KOPT-K1 (cell line): ENCODE measurements at regions not wholly inside any gene's neighbourhood (a gene's known extent, or its start where the extent isn't known, plus 50 kb on each side); places are given as distances from the start of the nearest gene placed in this dataset.
"Not testable (repeated sequence)": the region's sequence is repeated elsewhere in the genome, so short reads cannot be mapped to it uniquely, and the experiment has no call there.

Experiments
- H3K27ac ChIP-seq: fragments of 200-600 bp; sonication (generic); 2 replicates; pipeline ENCODE4 v1.5.1; 2016; ENCODE audit warnings: antibody characterized with exemption, mild to moderate bottlenecking, low read depth, low read length; ENCODE audit not compliant: poor library complexity, severe bottlenecking
- H3K36me3 ChIP-seq: fragments of 200-600 bp; sonication (generic); 2 replicates; pipeline ENCODE4 v1.5.1; 2017; ENCODE audit warnings: antibody characterized with exemption, mild to moderate bottlenecking, low read length, moderate library complexity; ENCODE audit not compliant: insufficient read depth
- H3K9me3 ChIP-seq: fragments of 200-600 bp; sonication (generic); 2 replicates; pipeline ENCODE4 v1.5.1; 2017; ENCODE audit warnings: antibody characterized with exemption, low read length, mild to moderate bottlenecking; ENCODE audit not compliant: insufficient read depth, poor library complexity, severe bottlenecking

- H3K36me3 ChIP-seq, result no peaks in the 10 kb centered on the region
- H3K27ac ChIP-seq, result no peak overlapping the region
- no peaks in the 10 kb centered on the region for H3K9me3 ChIP-seq
These were observed 231.2 kb downstream of the CYRIA start for GRCh38 chr2:16434393-16434792.

- no peaks in the 10 kb centered on the region for H3K9me3 ChIP-seq
- H3K27ac ChIP-seq, result no peak overlapping the region
- no peaks in the 10 kb centered on the region for H3K36me3 ChIP-seq
These were observed 234.8 kb downstream of the CYRIA start for GRCh38 chr2:16430846-16431245.

GRCh38 chr2:16429431-16430145, 236.0 kb downstream of the CYRIA start:
- no peaks in the 10 kb centered on the region for H3K36me3 ChIP-seq
- H3K27ac ChIP-seq, result no peak overlapping the region
- H3K9me3 ChIP-seq, result no peaks in the 10 kb centered on the region

- H3K36me3 ChIP-seq, result no peaks in the 10 kb centered on the region
- no peaks in the 10 kb centered on the region for H3K9me3 ChIP-seq
- no peak overlapping the region for H3K27ac ChIP-seq
These were observed 236.6 kb downstream of the CYRIA start for GRCh38 chr2:16429002-16429401.

GRCh38 chr2:16425462-16426336, 239.9 kb downstream of the CYRIA start:
- Histone ChIP-seq H3K36me3 (no peaks in the 10 kb centered on the region), H3K9me3 (no peaks in the 10 kb centered on the region), H3K27ac (no peak overlapping the region)

GRCh38 chr2:16420421-16420820, 245.2 kb downstream of the CYRIA start:
- Histone ChIP-seq H3K27ac (no peak overlapping the region), H3K36me3 (no peaks in the 10 kb centered on the region), H3K9me3 (no peaks in the 10 kb centered on the region)

- Histone ChIP-seq H3K9me3 (no peaks in the 10 kb centered on the region), H3K27ac (no peak overlapping the region), H3K36me3 (no peaks in the 10 kb centered on the region)
These were observed 247.9 kb downstream of the CYRIA start for GRCh38 chr2:16417726-16418125.

GRCh38 chr2:16416651-16417050, 249.0 kb downstream of the CYRIA start:
- no peaks in the 10 kb centered on the region for H3K36me3 ChIP-seq
- no peaks in the 10 kb centered on the region for H3K9me3 ChIP-seq
- no peak overlapping the region for H3K27ac ChIP-seq

GRCh38 chr2:16415861-16416260, 249.8 kb downstream of the CYRIA start:
- not testable (repeated sequence) for H3K27ac ChIP-seq, H3K9me3 ChIP-seq, H3K36me3 ChIP-seq

- H3K36me3 ChIP-seq, result no peaks in the 10 kb centered on the region
- H3K27ac ChIP-seq, result no peak overlapping the region
- H3K9me3 ChIP-seq, result no peaks in the 10 kb centered on the region
These were observed 251.7 kb downstream of the CYRIA start for GRCh38 chr2:16413947-16414346.

GRCh38 chr2:16413285-16413684, 252.3 kb downstream of the CYRIA start:
- H3K27ac ChIP-seq, result no peak overlapping the region
- no peaks in the 10 kb centered on the region for H3K9me3 ChIP-seq
- no peaks in the 10 kb centered on the region for H3K36me3 ChIP-seq

- no peaks in the 10 kb centered on the region for H3K9me3 ChIP-seq
- H3K36me3 ChIP-seq, result no peaks in the 10 kb centered on the region
- no peak overlapping the region for H3K27ac ChIP-seq
These were observed 253.2 kb downstream of the CYRIA start for GRCh38 chr2:16412321-16413030.

GRCh38 chr2:16411788-16412187, 253.8 kb downstream of the CYRIA start:
- no peaks in the 10 kb centered on the region for H3K36me3 ChIP-seq
- no peak overlapping the region for H3K27ac ChIP-seq

GRCh38 chr2:16409849-16410248, 255.8 kb downstream of the CYRIA start:
- H3K36me3 ChIP-seq, result no peaks in the 10 kb centered on the region
- H3K9me3 ChIP-seq, result no peaks in the 10 kb centered on the region
- H3K27ac ChIP-seq, result no peak overlapping the region

More at GRCh38 chr2:16411788-16412187, 253.8 kb downstream of the CYRIA start:
- H3K9me3 ChIP-seq, result no peaks in the 10 kb centered on the region

GRCh38 chr2:16409006-16409390, 256.6 kb downstream of the CYRIA start:
- Histone ChIP-seq H3K36me3 (no peaks in the 10 kb centered on the region), H3K9me3 (no peaks in the 10 kb centered on the region), H3K27ac (no peak overlapping the region)
